HL-60 (cell line): ENCODE measurements at regions not wholly inside any gene's neighbourhood (a gene's known extent, or its start where the extent isn't known, plus 50 kb on each side); places are given as distances from the start of the nearest gene placed in this dataset.

ENCODE experiments used
- CTCF ChIP-seq: IDR thresholded peaks from one replicate; pipeline ENCODE4 v1.5.1; 2011; ENCODE audit warnings: low read length, control low read depth, inconsistent platforms; ENCODE audit not compliant: insufficient read depth
- GABPA ChIP-seq: IDR thresholded peaks from 2 replicates; pipeline ENCODE4 v1.6.1; 2012; ENCODE audit warnings: low read depth
- POLR2AphosphoS5 ChIP-seq: IDR thresholded peaks from 2 replicates; pipeline ENCODE4 v1.6.1; 2012; ENCODE audit warnings: low read depth

GRCh38 chr3:30183421-30183820 lies 423.0 kb upstream of the TGFBR2 start:
- TF ChIP-seq CTCF: no peak
- TF ChIP-seq POLR2AphosphoS5: no peak
- no peak for TF ChIP-seq GABPA
